Naive thymus-derived CD4-positive, alpha-beta T cell (primary cell): ENCODE measurements at regions not wholly inside any gene's neighbourhood (a gene's known extent, or its start where the extent isn't known, plus 50 kb on each side); places are given as distances from the start of the nearest gene placed in this dataset. TPM values are rescaled to one million over a fixed set of nuclear protein-coding genes. Genes with fewer than 3 reads are reported as not detected.

ENCODE experiments used
- microRNA-seq: library from miRNA; unstranded; fragments of <30 nt; microRNA quantifications from one replicate; pipeline ENCODE4 v1.2.0, GENCODE V29; 2022; ENCODE audit warnings: borderline microRNAs expressed

Small RNAs in the stretch of these regions (microRNA-seq; reads per million reads assigned to microRNA genes)
- gene MIR4494 = not detected
